ENCODE measurements at regions not wholly inside any gene's neighbourhood (a gene's known extent, or its start where the extent isn't known, plus 50 kb on each side); places are given as distances from the start of the nearest gene placed in this dataset.
A peak's percentile ranks its signal among the peaks of the same experiment; 100 is the strongest.

- Histone ChIP-seq H2AFZ (ENCODE audit: insufficient read depth, low read depth, low read length, poor library complexity, severe bottlenecking) (no peak overlapping the region), H3K4me3 (replicated peaks in 1 of 3; ENCODE audit: low read depth in 2 of 3, low read length in 3 of 3) (no peak overlapping the region), H3K4me1 (ENCODE audit: control insufficient read depth in 1 of 2, insufficient read depth in 2 of 2, low read length in 2 of 2) (no peaks in the 10 kb centered on the region), H4K20me1 (ENCODE audit: insufficient read depth, low read length) (no peaks in the 10 kb centered on the region), H3K27me3 (ENCODE audit: control insufficient read depth in 2 of 2, insufficient read depth in 2 of 2, low read length in 2 of 2) (no peaks in the 10 kb centered on the region), H3K36me3 (replicated peaks in 1 of 2; ENCODE audit: control insufficient read depth in 1 of 2, insufficient read depth in 2 of 2, low read length in 2 of 2) (no peaks in the 10 kb centered on the region), H3K9me3 (replicated peaks in 1 of 2; ENCODE audit: control insufficient read depth in 1 of 2, insufficient read depth in 1 of 2, low read length in 2 of 2) (peaks cover 0 to 18% of the 10 kb centered on the region in 2 donors), H3K9ac (ENCODE audit: insufficient read depth, low read length, poor library complexity, severe bottlenecking) (no peak overlapping the region), H3K27ac (ENCODE audit: low read depth in 1 of 2, low read length in 2 of 2) (no peak overlapping the region), H3K79me2 (ENCODE audit: insufficient read depth, low read length) (no peaks in the 10 kb centered on the region), H3K4me2 (replicated peaks; ENCODE audit: extremely low read depth, low read length, poor library complexity, severe bottlenecking) (no peak overlapping the region)
- intact Hi-C loops (cut with micrococcal nuclease) = loop anchor here (5.0 to 10.0 kb wide), 2 partner anchors 1592 to 1600 kb away; no protein-coding TSS in a partner anchor
- Mint-ChIP-seq H3K4me1 (no peaks in the 10 kb centered on the region), H3K27ac (no peak overlapping the region), H3K27me3 (ENCODE audit: low read depth in 3 of 3) (peaks cover 4 to 10% (median 8%) of the 10 kb centered on the region in 3 donors), H3K4me3 (no peak overlapping the region), H3K9me3 (peaks cover 0 to 15% (median 7%) of the 10 kb centered on the region in 7 donors), H3K36me3 (no peaks in the 10 kb centered on the region)
- WGBS (ENCODE audit: insufficient coverage) = 76% methylated on average over 3 of the region's 13 CpGs
- DNase-seq = peak in 1 of 3 donors; percentile 0
- TF ChIP-seq CTCF (IDR thresholded peaks at IDR 0.05) = peak; percentile 70
Measured at GRCh38 chr10:131786756-131787605, 113.8 kb upstream of the PPP2R2D start.

- no peak overlapping the region for H3K4me3 Mint-ChIP-seq
- no peaks in the 10 kb centered on the region for H3K4me1 ChIP-seq (ENCODE audit: control insufficient read depth in 1 of 2, insufficient read depth in 2 of 2, low read length in 2 of 2)
- H3K4me2 ChIP-seq (replicated peaks; ENCODE audit: extremely low read depth, low read length, poor library complexity, severe bottlenecking) = no peak overlapping the region
- peaks cover 4 to 12% (median 8%) of the 10 kb centered on the region in 3 donors for H3K27me3 Mint-ChIP-seq (ENCODE audit: low read depth in 3 of 3)
- no peaks in the 10 kb centered on the region for H3K27me3 ChIP-seq (ENCODE audit: control insufficient read depth in 2 of 2, insufficient read depth in 2 of 2, low read length in 2 of 2)
- H3K36me3 Mint-ChIP-seq = no peaks in the 10 kb centered on the region
- intact Hi-C loops (cut with micrococcal nuclease) = loop anchor here (5.0 to 10.0 kb wide), 2 partner anchors 1593 to 1601 kb away; no protein-coding TSS in a partner anchor
- H2AFZ ChIP-seq (ENCODE audit: insufficient read depth, low read depth, low read length, poor library complexity, severe bottlenecking) = no peak overlapping the region
- TF ChIP-seq CTCF (IDR thresholded peaks at IDR 0.05) = no peak
- H3K27ac Mint-ChIP-seq = no peak overlapping the region
- no peak for DNase-seq
- no peak overlapping the region for H3K9ac ChIP-seq (ENCODE audit: insufficient read depth, low read length, poor library complexity, severe bottlenecking)
- no peak overlapping the region for H3K27ac ChIP-seq (ENCODE audit: low read depth in 1 of 2, low read length in 2 of 2)
- H3K79me2 ChIP-seq (ENCODE audit: insufficient read depth, low read length) = no peaks in the 10 kb centered on the region
- H3K4me1 Mint-ChIP-seq = no peaks in the 10 kb centered on the region
- H3K9me3 ChIP-seq (replicated peaks in 1 of 2; ENCODE audit: control insufficient read depth in 1 of 2, insufficient read depth in 1 of 2, low read length in 2 of 2) = peaks cover 0 to 12% of the 10 kb centered on the region in 2 donors
- no peaks in the 10 kb centered on the region for H3K36me3 ChIP-seq (replicated peaks in 1 of 2; ENCODE audit: control insufficient read depth in 1 of 2, insufficient read depth in 2 of 2, low read length in 2 of 2)
- H4K20me1 ChIP-seq (ENCODE audit: insufficient read depth, low read length) = no peaks in the 10 kb centered on the region
- H3K9me3 Mint-ChIP-seq = peaks cover 0 to 9% (median 4%) of the 10 kb centered on the region in 7 donors
- 68% methylated on average over 2 of the region's 4 CpGs for WGBS (ENCODE audit: insufficient coverage)
- H3K4me3 ChIP-seq (replicated peaks in 1 of 3; ENCODE audit: low read depth in 2 of 3, low read length in 3 of 3) = no peak overlapping the region
Measured at GRCh38 chr10:131787961-131788360, 112.8 kb upstream of the PPP2R2D start.

Data from CD14-positive monocyte (primary cell).